ENCODE measurements at regions not wholly inside any gene's neighbourhood (a gene's known extent, or its start where the extent isn't known, plus 50 kb on each side); places are given as distances from the start of the nearest gene placed in this dataset.

GRCh38 chr9:18238254-18238653 is 235.7 kb upstream of the ADAMTSL1 start:
- no peak for DNase-seq (ENCODE audit: low spot score in 2 of 2)
- 27 to 30% methylated on average over 2 of the region's 2 CpGs for WGBS, 2 donors
- intact Hi-C loops (cut with DNase I; ENCODE audit: low total_unique reads), result no loop called here
- no peak overlapping the region for H3K4me3 ChIP-seq (ENCODE audit: low read depth, poor library complexity, severe bottlenecking)
- TF ChIP-seq CTCF (IDR thresholded peaks at IDR 0.05) (no peak), POLR2A (IDR thresholded peaks at IDR 0.05) (no peak)

GRCh38 chr9:18238752-18239447 is 235.1 kb upstream of the ADAMTSL1 start:
- DNase-seq (ENCODE audit: low spot score in 2 of 2), result no peak
- TF ChIP-seq CTCF (IDR thresholded peaks at IDR 0.05) (no peak), POLR2A (IDR thresholded peaks at IDR 0.05) (no peak)
- intact Hi-C loops (cut with DNase I; ENCODE audit: low total_unique reads), result no loop called here
- H3K4me3 ChIP-seq (ENCODE audit: low read depth, poor library complexity, severe bottlenecking), result no peak overlapping the region
- WGBS, 2 donors, result 67 to 85% methylated on average over 1 of the region's 1 CpG

DNA sequence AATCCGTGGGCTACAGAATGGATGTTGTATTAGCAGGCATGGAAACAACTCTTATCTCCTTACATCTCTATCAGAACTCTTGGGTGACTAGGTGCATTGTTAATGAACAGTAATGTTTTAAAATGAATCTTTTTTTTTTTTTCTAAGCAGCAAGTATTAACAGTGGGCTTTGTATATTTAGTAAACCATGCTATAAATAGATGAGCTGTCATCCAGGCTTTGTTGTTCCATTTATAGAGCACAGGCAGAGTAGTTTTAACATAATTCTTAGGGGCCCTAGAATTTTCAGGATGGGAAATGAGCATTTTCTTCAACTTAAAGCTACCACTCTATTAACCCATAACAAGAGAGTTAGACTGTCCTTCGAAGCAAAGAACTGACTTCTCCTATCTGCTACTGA is 233.7 kb upstream of the ADAMTSL1 start:
- TF ChIP-seq CTCF (IDR thresholded peaks at IDR 0.05) (no peak), POLR2A (IDR thresholded peaks at IDR 0.05) (no peak)
- WGBS, 2 donors, result 36 to 43% methylated on average over 2 of the region's 2 CpGs
- DNase-seq (ENCODE audit: low spot score in 2 of 2), result no peak
- intact Hi-C loops (cut with DNase I; ENCODE audit: low total_unique reads), result no loop called here
- H3K4me3 ChIP-seq (ENCODE audit: low read depth, poor library complexity, severe bottlenecking), result no peak overlapping the region

GRCh38 chr9:18245911-18246310 is 228.0 kb upstream of the ADAMTSL1 start:
- H3K4me3 ChIP-seq (ENCODE audit: low read depth, poor library complexity, severe bottlenecking), result no peak overlapping the region
- intact Hi-C loops (cut with DNase I; ENCODE audit: low total_unique reads), result no loop called here
- TF ChIP-seq CTCF (IDR thresholded peaks at IDR 0.05) (no peak), POLR2A (IDR thresholded peaks at IDR 0.05) (no peak)
- WGBS, 2 donors, result 30 to 45% methylated on average over 4 of the region's 4 CpGs
- DNase-seq (ENCODE audit: low spot score in 2 of 2), result no peak

GRCh38 chr9:18250053-18250452 is 223.9 kb upstream of the ADAMTSL1 start:
- intact Hi-C loops (cut with DNase I; ENCODE audit: low total_unique reads), result no loop called here
- TF ChIP-seq CTCF (IDR thresholded peaks at IDR 0.05), result no peak
- H3K4me3 ChIP-seq (ENCODE audit: low read depth, poor library complexity, severe bottlenecking), result no peak overlapping the region

GRCh38 chr9:18253950-18254349 is 220.0 kb upstream of the ADAMTSL1 start:
- DNase-seq (ENCODE audit: low spot score in 2 of 2), result no peak
- H3K4me3 ChIP-seq (ENCODE audit: low read depth, poor library complexity, severe bottlenecking), result no peak overlapping the region
- WGBS, 2 donors, result 78 to 79% methylated on average over 9 of the region's 9 CpGs
- intact Hi-C loops (cut with DNase I; ENCODE audit: low total_unique reads), result no loop called here
- TF ChIP-seq CTCF (IDR thresholded peaks at IDR 0.05) (no peak), POLR2A (IDR thresholded peaks at IDR 0.05) (no peak)

More at GRCh38 chr9:18250053-18250452, 223.9 kb upstream of the ADAMTSL1 start:
- DNase-seq (ENCODE audit: low spot score in 2 of 2), result no peak
